Astrocyte of the spinal cord (primary cell): ENCODE measurements at regions not wholly inside any gene's neighbourhood (a gene's known extent, or its start where the extent isn't known, plus 50 kb on each side); places are given as distances from the start of the nearest gene placed in this dataset.

Source experiments
- DNase-seq: peaks from one replicate; pipeline ENCODE4 v3.0.0; 2011; ENCODE audit warnings: low read depth, low spot score
- H3K4me3 ChIP-seq: 2 replicates; pipeline ENCODE4 v1.5.1; 2011; ENCODE audit warnings: low read depth, mild to moderate bottlenecking, low read length, moderate library complexity
- in situ Hi-C: cut with HindIII; loops from 2 replicates; pipeline ENCODE4 v1.10.0; 2017; ENCODE audit warnings: low sequenced_read_pairs
- TF ChIP-seq, protein P1 (sequence below): IDR thresholded peaks from 2 replicates; pipeline ENCODE4 v1.5.1; 2012; ENCODE audit warnings: low read depth, mild to moderate bottlenecking, low read length, inconsistent platforms

DNA sequence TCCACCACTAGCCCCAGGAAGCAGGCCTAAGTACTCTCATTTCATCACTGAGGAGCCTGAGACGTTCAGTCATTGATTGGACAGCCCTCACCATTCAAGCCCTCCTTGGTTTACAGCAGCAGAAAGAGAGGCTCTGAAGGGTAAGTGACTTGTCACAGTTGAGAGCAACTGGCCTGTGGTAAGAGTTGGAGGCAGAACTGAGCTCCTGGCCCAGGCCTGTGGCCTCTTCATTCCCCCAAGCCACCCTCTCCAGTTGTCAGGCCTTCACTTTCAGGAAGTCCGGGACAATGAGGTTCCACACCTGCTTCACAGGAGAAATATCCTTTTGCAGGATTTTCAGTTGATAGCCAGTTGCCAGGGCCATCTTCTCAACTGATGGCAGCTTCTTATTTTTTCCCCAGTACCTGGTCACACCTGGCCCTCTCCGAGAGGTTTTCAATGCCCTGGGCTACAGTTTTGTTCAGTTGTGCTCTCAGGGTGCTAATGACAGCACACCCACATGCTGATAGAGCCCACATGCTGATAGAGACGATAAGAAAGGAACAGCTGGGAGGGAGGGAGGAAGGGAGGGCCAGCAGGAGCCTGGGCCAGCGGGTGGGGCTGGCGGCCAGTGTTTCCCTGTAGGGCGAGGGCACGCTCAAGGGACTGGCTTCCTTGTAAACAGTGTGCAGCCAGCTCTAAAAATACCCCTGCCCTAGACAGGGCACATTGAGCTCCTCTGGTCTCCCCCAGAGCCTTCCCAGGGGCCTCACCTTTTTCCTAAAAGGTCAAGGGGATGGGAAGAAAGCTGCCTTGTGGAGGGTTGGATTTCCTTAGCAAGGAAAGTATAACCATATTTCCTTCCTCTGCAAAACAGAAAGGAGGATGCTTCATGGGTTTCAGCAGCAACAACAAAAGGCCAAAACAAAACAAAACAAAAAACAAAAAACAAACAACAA, 112.7 kb upstream of the JUN start:
- in situ Hi-C loops = no loop called here
- DNase-seq = no peak
- no peak overlapping the region for H3K4me3 ChIP-seq
- TF ChIP-seq, protein P1, sequence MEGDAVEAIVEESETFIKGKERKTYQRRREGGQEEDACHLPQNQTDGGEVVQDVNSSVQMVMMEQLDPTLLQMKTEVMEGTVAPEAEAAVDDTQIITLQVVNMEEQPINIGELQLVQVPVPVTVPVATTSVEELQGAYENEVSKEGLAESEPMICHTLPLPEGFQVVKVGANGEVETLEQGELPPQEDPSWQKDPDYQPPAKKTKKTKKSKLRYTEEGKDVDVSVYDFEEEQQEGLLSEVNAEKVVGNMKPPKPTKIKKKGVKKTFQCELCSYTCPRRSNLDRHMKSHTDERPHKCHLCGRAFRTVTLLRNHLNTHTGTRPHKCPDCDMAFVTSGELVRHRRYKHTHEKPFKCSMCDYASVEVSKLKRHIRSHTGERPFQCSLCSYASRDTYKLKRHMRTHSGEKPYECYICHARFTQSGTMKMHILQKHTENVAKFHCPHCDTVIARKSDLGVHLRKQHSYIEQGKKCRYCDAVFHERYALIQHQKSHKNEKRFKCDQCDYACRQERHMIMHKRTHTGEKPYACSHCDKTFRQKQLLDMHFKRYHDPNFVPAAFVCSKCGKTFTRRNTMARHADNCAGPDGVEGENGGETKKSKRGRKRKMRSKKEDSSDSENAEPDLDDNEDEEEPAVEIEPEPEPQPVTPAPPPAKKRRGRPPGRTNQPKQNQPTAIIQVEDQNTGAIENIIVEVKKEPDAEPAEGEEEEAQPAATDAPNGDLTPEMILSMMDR = no peak

GRCh38 chr1:58898739-58899586, 115.1 kb upstream of the JUN start:
- TF ChIP-seq, protein P1 = no peak
- in situ Hi-C loops = no loop called here

GRCh38 chr1:58899587-58900271, 115.9 kb upstream of the JUN start:
- TF ChIP-seq, protein P1 = no peak
- no peak overlapping the region for H3K4me3 ChIP-seq
- in situ Hi-C loops = no loop called here
- no peak for DNase-seq

More at GRCh38 chr1:58898739-58899586, 115.1 kb upstream of the JUN start:
- H3K4me3 ChIP-seq = no peak overlapping the region
- no peak for DNase-seq

DNA sequence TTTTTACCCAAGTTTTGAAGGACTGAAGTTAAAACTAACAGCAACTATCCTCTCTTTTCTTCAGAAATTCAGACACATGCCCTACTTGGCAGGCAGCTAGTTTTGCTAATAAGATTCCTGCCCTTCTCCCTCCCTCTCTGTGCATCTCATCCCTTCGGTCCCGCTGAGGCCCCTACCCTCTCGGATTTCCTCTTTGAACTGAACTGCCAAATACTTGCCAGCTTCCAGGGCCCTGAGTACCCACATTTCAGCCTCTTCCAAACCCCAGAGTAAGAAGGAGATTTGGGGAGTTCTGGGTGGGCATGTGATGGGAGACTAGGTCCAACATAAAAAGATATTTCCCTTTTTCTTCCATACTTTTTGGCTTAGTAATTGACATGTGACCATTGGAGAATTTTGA, 116.5 kb upstream of the JUN start:
- no peak overlapping the region for H3K4me3 ChIP-seq
- DNase-seq = no peak
- TF ChIP-seq, protein P1 = no peak
- in situ Hi-C loops = no loop called here

GRCh38 chr1:58901008-58901407, 117.2 kb upstream of the JUN start:
- in situ Hi-C loops = no loop called here
- DNase-seq = no peak
- H3K4me3 ChIP-seq = no peak overlapping the region
- TF ChIP-seq, protein P1 = no peak
